ENCODE measurements at regions not wholly inside any gene's neighbourhood (a gene's known extent, or its start where the extent isn't known, plus 50 kb on each side); places are given as distances from the start of the nearest gene placed in this dataset.

DNA sequence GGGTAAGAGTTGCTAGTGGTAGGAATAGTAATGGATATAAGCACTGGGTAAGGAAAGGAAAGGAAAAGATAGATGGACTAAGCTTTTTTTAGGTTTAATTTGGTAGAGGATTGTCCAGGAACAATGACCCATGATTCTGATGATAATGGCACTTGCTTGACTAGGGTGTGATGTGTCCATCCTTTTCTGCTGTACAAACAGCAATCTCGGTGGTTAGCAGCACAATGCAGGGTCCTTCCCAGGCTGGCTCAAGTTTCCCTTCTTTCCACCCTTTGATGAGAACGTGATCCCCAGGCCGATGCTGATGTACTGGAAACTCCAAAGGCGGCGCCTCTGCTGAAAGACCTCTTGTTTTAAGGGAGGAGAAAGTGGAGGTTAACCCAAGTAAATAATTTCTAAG lies 105.3 kb downstream of the TMEM167A start:
- Histone ChIP-seq H2BK20ac (ENCODE audit: low read length) (no peak overlapping the region), H3K23ac (ENCODE audit: insufficient read length) (no peak overlapping the region), H3K36me3 (ENCODE audit: control insufficient read depth in 2 of 4, insufficient read depth in 4 of 4, low read length in 3 of 4) (peaks cover 0 to 8% (median 0%) of the 10 kb centered on the region in 4 experiments; a peak in 4 of 8 replicates), H3K56ac (replicated peaks; ENCODE audit: insufficient read length, low read depth, low read length) (no peak overlapping the region), H4K91ac (replicated peaks; ENCODE audit: insufficient read length, low read length) (no peak overlapping the region), H3K23me2 (ENCODE audit: low read depth, low read length) (no peaks in the 10 kb centered on the region), H2AFZ (ENCODE audit: low read length) (no peak overlapping the region), H3K4ac (replicated peaks; ENCODE audit: insufficient read length, low read depth, low read length) (no peak overlapping the region), H3K9ac (replicated peaks in 1 of 4; ENCODE audit: extremely low read depth in 1 of 4, low read depth in 3 of 4, low read length in 3 of 4) (no peak overlapping the region), H2BK15ac (ENCODE audit: low read length) (no peak overlapping the region), H3K27me3 (replicated peaks in 1 of 4; ENCODE audit: control insufficient read depth in 3 of 4, extremely low read depth in 1 of 4, insufficient read depth in 3 of 4, low read length in 3 of 4) (no peaks in the 10 kb centered on the region), H2BK5ac (ENCODE audit: low read depth, low read length) (no peak overlapping the region), H2BK12ac (ENCODE audit: low read depth, low read length) (0 out of 2 replicates have a peak overlapping the region, but pooled peaks have one; percentile 63), H2BK120ac (replicated peaks; ENCODE audit: low read depth, low read length) (no peak overlapping the region), H3K4me2 (ENCODE audit: insufficient read depth in 1 of 2, low read depth in 2 of 2, low read length in 2 of 2) (no peak overlapping the region), H2AK5ac (ENCODE audit: low read depth, low read length) (no peak overlapping the region), H3K27ac (ENCODE audit: low read depth, low read length) (no peak overlapping the region), H4K8ac (ENCODE audit: extremely low read depth, insufficient read depth, low read length) (no peak overlapping the region), H3K4me3 (ENCODE audit: extremely low read depth in 1 of 4, insufficient read depth in 2 of 4, low read depth in 3 of 4, low read length in 4 of 4) (no peak overlapping the region), H4K20me1 (replicated peaks in 1 of 2; ENCODE audit: control insufficient read depth in 1 of 2, insufficient read depth in 2 of 2, low read length in 2 of 2) (no peaks in the 10 kb centered on the region), H3K18ac (ENCODE audit: extremely low read depth, low read length) (no peak overlapping the region; the same call in 1 of the 2 replicates), H3K9me3 (ENCODE audit: insufficient read depth in 2 of 2, low read depth in 1 of 2, low read length in 1 of 2) (peaks cover 22 to 25% of the 10 kb centered on the region in 2 experiments), H4K5ac (ENCODE audit: insufficient read length, low read depth, low read length) (no peak overlapping the region), H3K79me2 (ENCODE audit: control insufficient read depth in 1 of 2, insufficient read depth in 2 of 2, low read length in 2 of 2) (no peaks in the 10 kb centered on the region), H3K79me1 (ENCODE audit: low read depth, low read length) (no peaks in the 10 kb centered on the region), H3K14ac (ENCODE audit: insufficient read length) (no peak overlapping the region), H3K4me1 (replicated peaks in 1 of 4; ENCODE audit: control insufficient read depth in 3 of 4, insufficient read depth in 4 of 4, low read length in 3 of 4) (peaks cover 0 to 6% (median 0%) of the 10 kb centered on the region in 4 experiments; a peak in 2 of 7 replicates)
- 93% methylated on average over 5 of the region's 5 CpGs; no CpG with 5 or more reads in 1 of the 2 experiments for WGBS, 2 experiments (ENCODE audit: extremely low coverage in 1 of 2, insufficient coverage in 1 of 2, insufficient read length in 1 of 2, insufficient replicate concordance in 2 of 2, low coverage in 1 of 2, low lambda C conversion rate in 2 of 2, missing lambda C conversion rate in 1 of 2)
- POLR2A ChIA-PET (ENCODE audit: partially characterized antibody), result interaction anchor here (0.9 kb wide), 1 partner anchor 106 kb away, joined by 3 read pairs; the partner anchor contains the start of gene XRCC4
- DNase-seq (ENCODE audit: low read depth in 1 of 2, low spot score in 2 of 2), result no peak
- no peak for TF ChIP-seq HDAC6 (IDR thresholded peaks at IDR 0.05; ENCODE audit: low read depth, low read length)
- no peak for TF ChIP-seq EZH2 (IDR thresholded peaks at IDR 0.05; ENCODE audit: low read depth, low read length, severe bottlenecking)
- no peak for TF ChIP-seq KDM5A (IDR thresholded peaks at IDR 0.05; ENCODE audit: low read length)
- no peak for TF ChIP-seq SIN3A (conservative IDR thresholded peaks at IDR 0.05 in 1 of 2, IDR thresholded peaks at IDR 0.05 in 1 of 2; ENCODE audit: low read depth in 1 of 2, low read length in 2 of 2)
- TF ChIP-seq SAP30 (IDR thresholded peaks at IDR 0.05; ENCODE audit: insufficient read depth, insufficient replicate concordance, low read length), result no peak
- no peak for TF ChIP-seq JUND (IDR thresholded peaks at IDR 0.05; ENCODE audit: low read length)
- TF ChIP-seq, protein P1, sequence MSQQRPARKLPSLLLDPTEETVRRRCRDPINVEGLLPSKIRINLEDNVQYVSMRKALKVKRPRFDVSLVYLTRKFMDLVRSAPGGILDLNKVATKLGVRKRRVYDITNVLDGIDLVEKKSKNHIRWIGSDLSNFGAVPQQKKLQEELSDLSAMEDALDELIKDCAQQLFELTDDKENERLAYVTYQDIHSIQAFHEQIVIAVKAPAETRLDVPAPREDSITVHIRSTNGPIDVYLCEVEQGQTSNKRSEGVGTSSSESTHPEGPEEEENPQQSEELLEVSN (IDR thresholded peaks at IDR 0.05), result no peak
- no peak for TF ChIP-seq CHD2 (IDR thresholded peaks at IDR 0.05; ENCODE audit: low read length)
- TF ChIP-seq SP4 (IDR thresholded peaks at IDR 0.05; ENCODE audit: low read length), result no peak
- no peak for TF ChIP-seq NANOG (IDR thresholded peaks at IDR 0.05; ENCODE audit: insufficient read depth, low read depth, low read length, poor library complexity, severe bottlenecking)
- TF ChIP-seq CBX5 (IDR thresholded peaks at IDR 0.05; ENCODE audit: low read depth, low read length), result no peak
- CTCF ChIA-PET (ENCODE audit: partially characterized antibody), result interaction anchor here (1.3 kb wide), 1 partner anchor 18 kb away, joined by 3 read pairs; no protein-coding TSS in a partner anchor
- FAIRE-seq, result no peak

All from H1 (cell line).